ENCODE measurements at regions not wholly inside any gene's neighbourhood (a gene's known extent, or its start where the extent isn't known, plus 50 kb on each side); places are given as distances from the start of the nearest gene placed in this dataset.

GRCh38 chr16:29151317-29151716, 166.5 kb downstream of the LAT start:
- TF ChIP-seq CTCF (IDR thresholded peaks at IDR 0.05), result no peak
- no peak for TF ChIP-seq EZH2 (IDR thresholded peaks at IDR 0.05)
- TF ChIP-seq EZH2phosphoT487 (IDR thresholded peaks at IDR 0.05), result no peak
